ENCODE measurements at regions not wholly inside any gene's neighbourhood (a gene's known extent, or its start where the extent isn't known, plus 50 kb on each side); places are given as distances from the start of the nearest gene placed in this dataset.

GRCh38 chr21:35303085-35303484, 254.0 kb upstream of the RUNX1 start:
- H3K4me1 ChIP-seq (ENCODE audit: control insufficient read depth in 1 of 2, insufficient read depth in 2 of 2, low read length in 2 of 2) = no peaks in the 10 kb centered on the region
- no peak overlapping the region for H3K9ac ChIP-seq (ENCODE audit: low read depth in 1 of 2, low read length in 2 of 2)

GRCh38 chr21:35298757-35299156, 249.7 kb upstream of the RUNX1 start:
- Histone ChIP-seq H3K4me1 (ENCODE audit: control insufficient read depth in 1 of 2, insufficient read depth in 2 of 2, low read length in 2 of 2) (peaks cover 5 to 13% of the 10 kb centered on the region in 2 donors), H3K9ac (ENCODE audit: low read depth in 1 of 2, low read length in 2 of 2) (no peak overlapping the region), H3K27me3 (ENCODE audit: control insufficient read depth in 1 of 2, insufficient read depth in 2 of 2, low read length in 2 of 2) (no peaks in the 10 kb centered on the region), H3K27ac (ENCODE audit: low read depth, low read length) (no peak overlapping the region), H3K4me3 (ENCODE audit: low read depth in 1 of 2, low read length in 2 of 2) (no peak overlapping the region), H3K9me3 (ENCODE audit: control insufficient read depth in 1 of 2, low read length in 2 of 2) (no peaks in the 10 kb centered on the region), H3K36me3 (ENCODE audit: control insufficient read depth in 1 of 2, insufficient read depth in 2 of 2, low read length in 2 of 2) (no peaks in the 10 kb centered on the region)

More at GRCh38 chr21:35303085-35303484, 254.0 kb upstream of the RUNX1 start:
- H3K4me3 ChIP-seq (ENCODE audit: low read depth in 1 of 2, low read length in 2 of 2) = no peak overlapping the region
- no peaks in the 10 kb centered on the region for H3K27me3 ChIP-seq (ENCODE audit: control insufficient read depth in 1 of 2, insufficient read depth in 2 of 2, low read length in 2 of 2)
- no peak overlapping the region for H3K27ac ChIP-seq (ENCODE audit: low read depth, low read length)
- H3K9me3 ChIP-seq (ENCODE audit: control insufficient read depth in 1 of 2, low read length in 2 of 2) = no peaks in the 10 kb centered on the region
- no peaks in the 10 kb centered on the region for H3K36me3 ChIP-seq (ENCODE audit: control insufficient read depth in 1 of 2, insufficient read depth in 2 of 2, low read length in 2 of 2)

GRCh38 chr21:35297665-35298064, 248.6 kb upstream of the RUNX1 start:
- Histone ChIP-seq H3K27me3 (ENCODE audit: control insufficient read depth in 1 of 2, insufficient read depth in 2 of 2, low read length in 2 of 2) (no peaks in the 10 kb centered on the region), H3K4me1 (ENCODE audit: control insufficient read depth in 1 of 2, insufficient read depth in 2 of 2, low read length in 2 of 2) (peaks cover 5 to 18% of the 10 kb centered on the region in 2 donors), H3K36me3 (ENCODE audit: control insufficient read depth in 1 of 2, insufficient read depth in 2 of 2, low read length in 2 of 2) (no peaks in the 10 kb centered on the region), H3K9ac (ENCODE audit: low read depth in 1 of 2, low read length in 2 of 2) (no peak overlapping the region), H3K9me3 (ENCODE audit: control insufficient read depth in 1 of 2, low read length in 2 of 2) (no peaks in the 10 kb centered on the region), H3K27ac (ENCODE audit: low read depth, low read length) (no peak overlapping the region), H3K4me3 (ENCODE audit: low read depth in 1 of 2, low read length in 2 of 2) (no peak overlapping the region)

- Histone ChIP-seq H3K9ac (ENCODE audit: low read depth in 1 of 2, low read length in 2 of 2) (no peak overlapping the region), H3K9me3 (ENCODE audit: control insufficient read depth in 1 of 2, low read length in 2 of 2) (no peaks in the 10 kb centered on the region), H3K27ac (ENCODE audit: low read depth, low read length) (peak overlapping the region; percentile 10), H3K27me3 (ENCODE audit: control insufficient read depth in 1 of 2, insufficient read depth in 2 of 2, low read length in 2 of 2) (no peaks in the 10 kb centered on the region), H3K4me1 (ENCODE audit: control insufficient read depth in 1 of 2, insufficient read depth in 2 of 2, low read length in 2 of 2) (peaks cover 5 to 18% of the 10 kb centered on the region in 2 donors), H3K4me3 (ENCODE audit: low read depth in 1 of 2, low read length in 2 of 2) (peak overlapping the region; percentile 5 to 12), H3K36me3 (ENCODE audit: control insufficient read depth in 1 of 2, insufficient read depth in 2 of 2, low read length in 2 of 2) (no peaks in the 10 kb centered on the region)
Measured at GRCh38 chr21:35294231-35294898, 245.3 kb upstream of the RUNX1 start.

GRCh38 chr21:35291973-35292627, 243.0 kb upstream of the RUNX1 start:
- H3K9me3 ChIP-seq (ENCODE audit: control insufficient read depth in 1 of 2, low read length in 2 of 2) = peaks cover 3 to 7% of the 10 kb centered on the region in 2 donors
- no peak overlapping the region for H3K9ac ChIP-seq (ENCODE audit: low read depth in 1 of 2, low read length in 2 of 2)
- H3K4me1 ChIP-seq (ENCODE audit: control insufficient read depth in 1 of 2, insufficient read depth in 2 of 2, low read length in 2 of 2) = peaks cover 5 to 18% of the 10 kb centered on the region in 2 donors
- no peak overlapping the region for H3K4me3 ChIP-seq (ENCODE audit: low read depth in 1 of 2, low read length in 2 of 2)
- no peaks in the 10 kb centered on the region for H3K36me3 ChIP-seq (ENCODE audit: control insufficient read depth in 1 of 2, insufficient read depth in 2 of 2, low read length in 2 of 2)
- H3K27ac ChIP-seq (ENCODE audit: low read depth, low read length) = no peak overlapping the region
- H3K27me3 ChIP-seq (ENCODE audit: control insufficient read depth in 1 of 2, insufficient read depth in 2 of 2, low read length in 2 of 2) = no peaks in the 10 kb centered on the region

GRCh38 chr21:35291034-35291433, 241.9 kb upstream of the RUNX1 start:
- Histone ChIP-seq H3K36me3 (ENCODE audit: control insufficient read depth in 1 of 2, insufficient read depth in 2 of 2, low read length in 2 of 2) (no peaks in the 10 kb centered on the region), H3K9me3 (ENCODE audit: control insufficient read depth in 1 of 2, low read length in 2 of 2) (peaks cover 4 to 7% of the 10 kb centered on the region in 2 donors), H3K4me1 (ENCODE audit: control insufficient read depth in 1 of 2, insufficient read depth in 2 of 2, low read length in 2 of 2) (peaks cover 5 to 18% of the 10 kb centered on the region in 2 donors), H3K9ac (ENCODE audit: low read depth in 1 of 2, low read length in 2 of 2) (no peak overlapping the region), H3K27me3 (ENCODE audit: control insufficient read depth in 1 of 2, insufficient read depth in 2 of 2, low read length in 2 of 2) (no peaks in the 10 kb centered on the region), H3K4me3 (ENCODE audit: low read depth in 1 of 2, low read length in 2 of 2) (no peak overlapping the region), H3K27ac (ENCODE audit: low read depth, low read length) (no peak overlapping the region)

GRCh38 chr21:35288238-35288637, 239.1 kb upstream of the RUNX1 start:
- Histone ChIP-seq H3K4me1 (ENCODE audit: control insufficient read depth in 1 of 2, insufficient read depth in 2 of 2, low read length in 2 of 2) (peaks cover 0 to 4% of the 10 kb centered on the region in 2 donors), H3K9ac (ENCODE audit: low read depth in 1 of 2, low read length in 2 of 2) (no peak overlapping the region), H3K36me3 (ENCODE audit: control insufficient read depth in 1 of 2, insufficient read depth in 2 of 2, low read length in 2 of 2) (no peaks in the 10 kb centered on the region), H3K4me3 (ENCODE audit: low read depth in 1 of 2, low read length in 2 of 2) (no peak overlapping the region), H3K27ac (ENCODE audit: low read depth, low read length) (no peak overlapping the region), H3K9me3 (ENCODE audit: control insufficient read depth in 1 of 2, low read length in 2 of 2) (peaks cover 4 to 7% of the 10 kb centered on the region in 2 donors), H3K27me3 (ENCODE audit: control insufficient read depth in 1 of 2, insufficient read depth in 2 of 2, low read length in 2 of 2) (no peaks in the 10 kb centered on the region)

GRCh38 chr21:35284199-35284598, 235.1 kb upstream of the RUNX1 start:
- Histone ChIP-seq H3K4me3 (ENCODE audit: low read depth in 1 of 2, low read length in 2 of 2) (no peak overlapping the region), H3K27ac (ENCODE audit: low read depth, low read length) (no peak overlapping the region), H3K36me3 (ENCODE audit: control insufficient read depth in 1 of 2, insufficient read depth in 2 of 2, low read length in 2 of 2) (no peaks in the 10 kb centered on the region), H3K9me3 (ENCODE audit: control insufficient read depth in 1 of 2, low read length in 2 of 2) (peaks cover 4 to 7% of the 10 kb centered on the region in 2 donors), H3K9ac (ENCODE audit: low read depth in 1 of 2, low read length in 2 of 2) (no peak overlapping the region), H3K27me3 (ENCODE audit: control insufficient read depth in 1 of 2, insufficient read depth in 2 of 2, low read length in 2 of 2) (no peaks in the 10 kb centered on the region), H3K4me1 (ENCODE audit: control insufficient read depth in 1 of 2, insufficient read depth in 2 of 2, low read length in 2 of 2) (no peaks in the 10 kb centered on the region)

- peaks cover 4 to 7% of the 10 kb centered on the region in 2 donors for H3K9me3 ChIP-seq (ENCODE audit: control insufficient read depth in 1 of 2, low read length in 2 of 2)
- H3K9ac ChIP-seq (ENCODE audit: low read depth in 1 of 2, low read length in 2 of 2) = no peak overlapping the region
- no peaks in the 10 kb centered on the region for H3K4me1 ChIP-seq (ENCODE audit: control insufficient read depth in 1 of 2, insufficient read depth in 2 of 2, low read length in 2 of 2)
- no peaks in the 10 kb centered on the region for H3K27me3 ChIP-seq (ENCODE audit: control insufficient read depth in 1 of 2, insufficient read depth in 2 of 2, low read length in 2 of 2)
- H3K36me3 ChIP-seq (ENCODE audit: control insufficient read depth in 1 of 2, insufficient read depth in 2 of 2, low read length in 2 of 2) = no peaks in the 10 kb centered on the region
- no peak overlapping the region for H3K27ac ChIP-seq (ENCODE audit: low read depth, low read length)
- no peak overlapping the region for H3K4me3 ChIP-seq (ENCODE audit: low read depth in 1 of 2, low read length in 2 of 2)
Measured at GRCh38 chr21:35282944-35283343, 233.8 kb upstream of the RUNX1 start.

- Histone ChIP-seq H3K27me3 (ENCODE audit: control insufficient read depth in 1 of 2, insufficient read depth in 2 of 2, low read length in 2 of 2) (no peaks in the 10 kb centered on the region), H3K4me3 (ENCODE audit: low read depth in 1 of 2, low read length in 2 of 2) (no peak overlapping the region), H3K27ac (ENCODE audit: low read depth, low read length) (no peak overlapping the region), H3K9me3 (ENCODE audit: control insufficient read depth in 1 of 2, low read length in 2 of 2) (no peaks in the 10 kb centered on the region), H3K4me1 (ENCODE audit: control insufficient read depth in 1 of 2, insufficient read depth in 2 of 2, low read length in 2 of 2) (no peaks in the 10 kb centered on the region), H3K36me3 (ENCODE audit: control insufficient read depth in 1 of 2, insufficient read depth in 2 of 2, low read length in 2 of 2) (no peaks in the 10 kb centered on the region), H3K9ac (ENCODE audit: low read depth in 1 of 2, low read length in 2 of 2) (no peak overlapping the region)
Measured at GRCh38 chr21:35281956-35282355, 232.9 kb upstream of the RUNX1 start.
